Thyroid gland (tissue), 4 donors: ENCODE measurements at regions not wholly inside any gene's neighbourhood (a gene's known extent, or its start where the extent isn't known, plus 50 kb on each side); places are given as distances from the start of the nearest gene placed in this dataset.

Experiments
- POLR2A ChIP-seq, 2 donors: fragments of 450-650 bp; IDR thresholded peaks; one replicate each; pipeline ENCODE4 v1.6.1; 2017; ENCODE audit warnings: antibody characterized with exemption in 2 of 2, mild to moderate bottlenecking in 2 of 2, moderate library complexity in 1 of 2
- TF ChIP-seq, protein P1 (sequence below), 6 experiments: fragments of 200-600 bp in 3 of 6; fragments of 450-650 bp in 3 of 6; sonication (generic) in 3 of 6; IDR thresholded peaks; one replicate each; pipeline ENCODE4 v1.5.1; 2016 to 2019; ENCODE audit warnings: antibody characterized with exemption in 6 of 6, mild to moderate bottlenecking in 2 of 6, inconsistent platforms in 1 of 6, moderate library complexity in 1 of 6

GRCh38 chr2:217222309-217222910 is 362.5 kb upstream of the TNP1 start:
- TF ChIP-seq, protein P1, sequence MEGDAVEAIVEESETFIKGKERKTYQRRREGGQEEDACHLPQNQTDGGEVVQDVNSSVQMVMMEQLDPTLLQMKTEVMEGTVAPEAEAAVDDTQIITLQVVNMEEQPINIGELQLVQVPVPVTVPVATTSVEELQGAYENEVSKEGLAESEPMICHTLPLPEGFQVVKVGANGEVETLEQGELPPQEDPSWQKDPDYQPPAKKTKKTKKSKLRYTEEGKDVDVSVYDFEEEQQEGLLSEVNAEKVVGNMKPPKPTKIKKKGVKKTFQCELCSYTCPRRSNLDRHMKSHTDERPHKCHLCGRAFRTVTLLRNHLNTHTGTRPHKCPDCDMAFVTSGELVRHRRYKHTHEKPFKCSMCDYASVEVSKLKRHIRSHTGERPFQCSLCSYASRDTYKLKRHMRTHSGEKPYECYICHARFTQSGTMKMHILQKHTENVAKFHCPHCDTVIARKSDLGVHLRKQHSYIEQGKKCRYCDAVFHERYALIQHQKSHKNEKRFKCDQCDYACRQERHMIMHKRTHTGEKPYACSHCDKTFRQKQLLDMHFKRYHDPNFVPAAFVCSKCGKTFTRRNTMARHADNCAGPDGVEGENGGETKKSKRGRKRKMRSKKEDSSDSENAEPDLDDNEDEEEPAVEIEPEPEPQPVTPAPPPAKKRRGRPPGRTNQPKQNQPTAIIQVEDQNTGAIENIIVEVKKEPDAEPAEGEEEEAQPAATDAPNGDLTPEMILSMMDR (IDR thresholded peaks at IDR 0.05) = no peak
- TF ChIP-seq POLR2A (IDR thresholded peaks at IDR 0.05) = no peak
